Neural progenitor cell (in vitro differentiated cells): ENCODE measurements at regions not wholly inside any gene's neighbourhood (a gene's known extent, or its start where the extent isn't known, plus 50 kb on each side); places are given as distances from the start of the nearest gene placed in this dataset.

Experiments used
- CTCF ChIP-seq: fragments of 200-600 bp; sonication (generic); IDR thresholded peaks from 2 replicates; pipeline ENCODE4 v1.5.1; 2017; ENCODE audit warnings: antibody characterized with exemption, mild to moderate bottlenecking
- EZH2 ChIP-seq: fragments of 200-600 bp; sonication (generic); IDR thresholded peaks from 2 replicates; pipeline ENCODE4 v1.6.1; 2017; ENCODE audit warnings: antibody characterized with exemption, mild to moderate bottlenecking, moderate library complexity

GRCh38 chr10:4256971-4257370 lies 472.0 kb upstream of the KLF6 start:
- TF ChIP-seq EZH2 (no peak), CTCF (no peak)
